GM12878 (cell line): ENCODE measurements at regions not wholly inside any gene's neighbourhood (a gene's known extent, or its start where the extent isn't known, plus 50 kb on each side); places are given as distances from the start of the nearest gene placed in this dataset.

Experiments used
- ATAC-seq: fragments of 200-7000 bp; cut with Tn5 transposase; 3 replicates; pipeline ENCODE4 v1.9.1; 2020; ENCODE audit warnings: mild to moderate bottlenecking, moderate library complexity
- BruUV-seq: library from RNA; stranded (reverse); fragments of 400-500 nt; replicated peaks from 2 replicates; lab custom pipeline; 2021; lab: Mats Ljungman, UMichigan
- CTCF ChIA-PET: fragments of 300-600 bp; sonication (Branson Sonifier 250); formaldehyde crosslinking; extraction: SDS; loops from one replicate; lab custom pipeline; 2021; ENCODE audit warnings: inconsistent platforms; lab: Yijun Ruan, JAX
- POLR2A ChIA-PET: fragments of 350-600 bp; formaldehyde crosslinking; extraction: SDS; loops from one replicate; lab custom pipeline; 2021; ENCODE audit warnings: inconsistent platforms; lab: Charles Lee
- RAD21 ChIA-PET: fragments of 300-600 bp; sonication (Branson Sonifier 250); formaldehyde crosslinking; loops from one replicate; lab custom pipeline; 2023; ENCODE audit warnings: antibody characterized with exemption; ENCODE audit not compliant: unreplicated experiment; lab: Charles Lee
- SMC1A ChIA-PET: fragments of 300-600 bp; sonication (Branson Sonifier 250); formaldehyde crosslinking; loops from one replicate; lab custom pipeline; 2023; ENCODE audit not compliant: unreplicated experiment, uncharacterized antibody; lab: Charles Lee
- DNase-seq: peaks from one replicate; pipeline ENCODE4 v3.0.0-alpha.2; 2011; ENCODE audit warnings: low read depth, low spot score
- FAIRE-seq: peaks from 3 replicates; lab custom pipeline; 2011; peaks lifted over from hg19 to GRCh38; lab: Jason Lieb, UNC
- H2AFZ ChIP-seq: 2 replicates; pipeline ENCODE4 v1.6.0; 2011; ENCODE audit warnings: low read depth, low read length, control low read depth; ENCODE audit not compliant: control insufficient read depth
- H3K27ac ChIP-seq: 2 replicates; pipeline ENCODE4 v1.5.1; 2011; ENCODE audit warnings: control low read depth; ENCODE audit not compliant: control insufficient read depth, insufficient read depth
- H3K27me3 ChIP-seq, 2 experiments: replicated peaks in 1 of 2; 2 replicates each; pipeline versions ENCODE4 v1.6.0 to v1.6.1; 2011; ENCODE audit warnings: low read length in 1 of 2; ENCODE audit not compliant: control insufficient read depth in 2 of 2, insufficient read depth in 2 of 2
- H3K36me3 ChIP-seq, 2 experiments: 2 replicates each; pipeline ENCODE4 v1.5.1; 2011; ENCODE audit warnings: low read length in 1 of 2; ENCODE audit not compliant: control insufficient read depth in 2 of 2, insufficient read depth in 2 of 2
- H3K4me1 ChIP-seq: 2 replicates; pipeline ENCODE4 v1.6.1; 2011; ENCODE audit warnings: mild to moderate bottlenecking, low read length, moderate library complexity, mixed read lengths; ENCODE audit not compliant: control insufficient read depth, insufficient read depth
- H3K4me2 ChIP-seq: 2 replicates; pipeline ENCODE4 v1.6.0; 2011; ENCODE audit warnings: control low read depth; ENCODE audit not compliant: control insufficient read depth, insufficient read depth
- H3K4me3 ChIP-seq: fragments of 200-600 bp; sonication (generic); 2 replicates; pipeline ENCODE4 v1.5.1; 2016
- H3K79me2 ChIP-seq: 2 replicates; pipeline ENCODE4 v1.6.0; 2011; ENCODE audit warnings: low read length; ENCODE audit not compliant: control insufficient read depth, insufficient read depth
- H3K9ac ChIP-seq: 2 replicates; pipeline ENCODE4 v1.8.0; 2011; ENCODE audit warnings: low read length, control low read depth, mixed read lengths; ENCODE audit not compliant: control insufficient read depth, insufficient read depth
- H3K9me3 ChIP-seq: replicated peaks from 3 replicates; pipeline ENCODE4 v1.5.1; 2011; ENCODE audit warnings: mild to moderate bottlenecking, low read length; ENCODE audit not compliant: control insufficient read depth, insufficient read depth
- H4K20me1 ChIP-seq: 2 replicates; pipeline ENCODE4 v1.6.0; 2011; ENCODE audit not compliant: control insufficient read depth, insufficient read depth
- GABPA ChIP-seq: IDR thresholded peaks from 2 replicates; pipeline ENCODE4 v1.6.1; 2014; ENCODE audit warnings: antibody characterized with exemption, low read depth, mild to moderate bottlenecking, inconsistent platforms
- HSF1 ChIP-seq: fragments of 150-350 bp; IDR thresholded peaks from 2 replicates; pipeline ENCODE4 v1.6.1; 2014; ENCODE audit warnings: mild to moderate bottlenecking, low read depth, low read length
- IKZF1 ChIP-seq: fragments of 450-650 bp; conservative IDR thresholded peaks from 2 replicates; pipeline ENCODE4 v1.6.1; 2017; ENCODE audit warnings: antibody characterized with exemption, mild to moderate bottlenecking
- LARP7 ChIP-seq: fragments of 450-650 bp; IDR thresholded peaks from 2 replicates; pipeline ENCODE4 v1.6.1; 2017; ENCODE audit warnings: mild to moderate bottlenecking
- PKNOX1 ChIP-seq: fragments of 450-650 bp; IDR thresholded peaks from 2 replicates; pipeline ENCODE4 v1.6.1; 2016; ENCODE audit warnings: mild to moderate bottlenecking
- POLR2A ChIP-seq: IDR thresholded peaks from 2 replicates; pipeline ENCODE4 v1.6.1; 2011; ENCODE audit warnings: low read depth, mild to moderate bottlenecking, low read length
- RAD51 ChIP-seq: fragments of 450-650 bp; IDR thresholded peaks from 2 replicates; pipeline ENCODE4 v1.6.1; 2016; ENCODE audit warnings: moderate library complexity, mild to moderate bottlenecking, inconsistent platforms
- SIX5 ChIP-seq: IDR thresholded peaks from 2 replicates; pipeline ENCODE4 v1.6.1; 2011; ENCODE audit warnings: mild to moderate bottlenecking, low read depth, low read length, moderate library complexity; ENCODE audit not compliant: severe bottlenecking
- SP1 ChIP-seq: IDR thresholded peaks from one replicate; pipeline ENCODE4 v1.6.1; 2011; ENCODE audit warnings: low read depth, low read length
- WRNIP1 ChIP-seq: IDR thresholded peaks from 2 replicates; pipeline ENCODE4 v1.6.1; 2011; ENCODE audit warnings: low read depth, low read length, improper control_type of control experiment, borderline replicate concordance
- YY1 ChIP-seq: IDR thresholded peaks from 2 replicates; pipeline ENCODE4 v1.6.1; 2011; ENCODE audit warnings: low read depth, mild to moderate bottlenecking, low read length
- ZBTB4 ChIP-seq: fragments of 450-650 bp; formaldehyde crosslinking; IDR thresholded peaks from 2 replicates; pipeline ENCODE4 v1.4.0; 2022; ENCODE audit warnings: mild to moderate bottlenecking, moderate library complexity
- ZBTB40 ChIP-seq: fragments of 450-650 bp; IDR thresholded peaks from 2 replicates; pipeline ENCODE4 v1.6.1; 2016; ENCODE audit warnings: mild to moderate bottlenecking, moderate library complexity, borderline replicate concordance
- WGBS: methylation state at CpG from one replicate; pipeline ENCODE4 v1.1.6; 2016; ENCODE audit warnings: low lambda C conversion rate; ENCODE audit not compliant: insufficient replicate concordance, insufficient coverage; ENCODE audit errors: missing lambda C conversion rate; 5-methylcytosine and 5-hydroxymethylcytosine counted together
- in situ Hi-C: fragments of 300-500 bp; cut with MboI; formaldehyde crosslinking; loops from 9 replicates; pipeline ENCODE4 v1.14.3; 2018; ENCODE audit warnings: mixed read lengths
- intact Hi-C: fragments of 100-400 bp; cut with micrococcal nuclease; formaldehyde crosslinking; loops from one replicate; pipeline ENCODE4 v1.14.2; 2022; ENCODE audit not compliant: unreplicated experiment

- Histone ChIP-seq H2AFZ (no peak overlapping the region), H3K27ac (no peak overlapping the region), H4K20me1 (no peaks in the 10 kb centered on the region), H3K4me1 (no peaks in the 10 kb centered on the region), H3K4me2 (no peak overlapping the region), H3K36me3 (no peaks in the 10 kb centered on the region), H3K9ac (no peak overlapping the region), H3K79me2 (no peaks in the 10 kb centered on the region), H3K27me3 (no peaks in the 10 kb centered on the region), H3K9me3 (no peaks in the 10 kb centered on the region), H3K4me3 (no peak overlapping the region)
- in situ Hi-C loops (no loop called here), intact Hi-C loops (no loop called here)
- no peak for DNase-seq
- 13% methylated on average over 1 of the region's 1 CpG for WGBS
- TF ChIP-seq ZBTB4 (CRISPR knock-in tag) (no peak), RAD51 (no peak), IKZF1 (no peak), WRNIP1 (no peak), SIX5 (no peak), YY1 (no peak), PKNOX1 (no peak), HSF1 (no peak), LARP7 (no peak), ZBTB40 (no peak), GABPA (no peak), POLR2A (no peak), SP1 (no peak)
- ChIA-PET SMC1A (no interaction called here), CTCF (interaction anchor here (0.5 kb wide), 1 partner anchor 114 kb away, joined by 3 read pairs; no protein-coding TSS in a partner anchor), RAD21 (no interaction called here), POLR2A (no interaction called here)
- no peak for ATAC-seq
- no peak for FAIRE-seq
- no TSS peak for BruUV-seq
Measured at GRCh38 chr9:24381205-24381604, 164.5 kb downstream of the IZUMO3 start.
